ENCODE measurements at regions not wholly inside any gene's neighbourhood (a gene's known extent, or its start where the extent isn't known, plus 50 kb on each side); places are given as distances from the start of the nearest gene placed in this dataset.

GRCh38 chr20:17859616-17860232, 108.9 kb downstream of the SNX5 start:
- TF ChIP-seq CTCF (IDR thresholded peaks at IDR 0.05) (no peak), EP300 (IDR thresholded peaks at IDR 0.05) (no peak)
